Hematopoietic multipotent progenitor cell (in vitro differentiated cells): ENCODE measurements at regions not wholly inside any gene's neighbourhood (a gene's known extent, or its start where the extent isn't known, plus 50 kb on each side); places are given as distances from the start of the nearest gene placed in this dataset.

Experiments used
- DNase-seq, 3 donors: peaks; one replicate each; pipeline ENCODE4 v3.0.0-alpha.2; 2011 to 2015; ENCODE audit warnings: low read depth in 2 of 3, low spot score in 2 of 3

- no peak for DNase-seq
Measured at GRCh38 chr16:62985722-62986121, 949.5 kb upstream of the CDH8 start.

- no peak for DNase-seq
Measured at GRCh38 chr16:62978451-62978850, 942.2 kb upstream of the CDH8 start.

DNA sequence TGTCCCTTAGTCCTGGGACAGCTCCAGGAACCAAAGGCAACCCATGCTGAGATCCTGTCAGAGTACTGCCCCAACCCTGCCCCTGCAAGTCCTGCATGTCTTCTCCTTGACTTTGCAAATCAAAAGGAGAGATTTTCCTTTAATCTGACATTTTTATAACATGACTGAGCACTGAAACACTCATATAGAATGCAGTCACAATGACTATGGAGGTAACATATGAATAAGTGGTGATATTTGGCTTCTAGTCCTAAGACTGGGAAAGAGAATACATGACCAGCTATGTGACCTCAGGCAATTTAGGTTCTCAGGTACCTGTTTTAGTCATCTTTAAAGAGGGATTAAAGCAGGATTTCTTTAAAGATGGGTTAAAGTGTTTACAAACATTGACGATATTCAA is 941.6 kb upstream of the CDH8 start:
- no peak for DNase-seq

GRCh38 chr16:62974424-62974823 is 938.2 kb upstream of the CDH8 start:
- DNase-seq: no peak

GRCh38 chr16:62970851-62971250 is 934.6 kb upstream of the CDH8 start:
- no peak for DNase-seq

DNA sequence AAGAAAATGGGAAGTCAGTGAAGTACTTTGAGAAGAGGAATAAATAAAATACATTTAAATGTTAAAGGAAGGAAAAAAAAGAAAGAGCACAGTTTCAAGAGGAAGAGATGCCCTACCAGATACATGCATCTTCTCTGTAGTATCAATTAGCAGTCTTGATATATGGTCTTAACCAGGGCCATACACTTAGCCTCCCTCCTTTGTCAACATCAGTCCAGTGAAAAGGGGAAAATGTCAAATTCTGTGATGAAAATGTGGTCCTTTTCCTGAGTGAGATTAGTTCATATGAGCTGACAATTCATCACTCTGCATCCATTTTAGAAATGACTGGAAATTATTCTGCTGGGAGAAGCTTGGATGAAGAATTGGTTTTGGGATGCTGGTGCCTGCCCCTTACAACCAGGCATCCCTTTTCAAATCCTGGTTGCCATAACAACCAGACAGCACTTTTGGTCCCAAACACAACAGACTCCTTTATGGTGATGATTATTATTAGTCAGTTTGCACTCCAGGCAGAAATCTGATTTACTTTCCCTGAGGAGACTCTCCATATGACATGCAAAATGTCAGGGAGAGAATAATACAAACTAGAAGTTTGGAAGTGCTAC is 933.6 kb upstream of the CDH8 start:
- DNase-seq: no peak

DNA sequence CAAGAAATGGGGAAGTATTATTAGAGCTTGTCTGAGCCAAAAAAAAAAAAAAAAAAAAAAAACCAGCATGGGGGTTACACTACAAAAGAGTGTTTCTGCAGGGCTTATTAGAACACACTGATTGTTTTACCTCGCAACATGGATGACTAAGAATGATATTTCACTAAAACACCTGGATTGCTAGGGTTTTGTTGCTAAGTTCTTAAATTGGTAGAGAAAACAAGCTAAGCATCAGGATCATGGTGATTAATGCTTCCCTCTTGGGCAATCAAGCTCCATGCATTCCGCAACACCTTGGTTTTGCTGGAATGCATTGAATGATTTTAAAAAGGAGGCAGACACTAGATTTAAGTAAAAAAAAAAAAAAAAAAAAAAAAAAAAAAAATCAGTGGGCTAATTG is 931.4 kb upstream of the CDH8 start:
- DNase-seq: no peak

DNA sequence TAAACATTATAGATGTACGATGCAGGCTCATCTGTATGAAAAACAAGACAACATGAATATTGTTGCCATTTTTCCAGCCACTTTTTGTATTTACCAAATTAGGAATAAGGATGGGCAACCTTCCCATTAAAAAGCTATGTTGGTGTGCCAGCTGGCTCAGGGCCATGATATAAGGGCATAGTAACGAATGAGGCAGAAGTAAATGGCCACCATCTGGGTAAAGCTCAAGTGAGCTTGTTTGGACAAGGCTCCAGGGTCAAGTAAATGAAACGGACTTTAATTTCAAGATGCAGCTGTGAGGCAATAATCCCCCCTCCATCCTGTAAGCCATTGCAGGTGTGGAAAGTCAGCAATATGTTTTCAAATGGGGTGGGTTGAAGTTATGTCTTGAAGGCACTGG is 930.9 kb upstream of the CDH8 start:
- no peak for DNase-seq

DNA sequence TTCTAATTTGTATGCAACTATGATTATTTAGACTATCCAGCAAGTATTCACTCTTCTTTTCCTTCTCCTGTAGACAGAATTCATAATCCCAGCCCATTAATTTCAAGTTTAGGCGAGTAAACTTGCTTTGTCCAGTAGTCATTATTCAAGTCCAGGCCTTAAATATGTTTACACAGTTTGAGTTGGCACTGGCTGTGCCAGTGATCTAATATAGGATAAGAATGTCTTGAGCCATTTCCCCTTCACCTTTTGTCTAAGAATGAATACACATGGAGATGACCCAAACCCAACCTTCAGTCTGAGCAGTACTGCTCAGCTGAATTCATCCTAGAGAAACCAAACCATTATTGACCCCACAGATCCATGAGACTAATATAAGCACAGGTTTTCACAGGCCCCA is 930.4 kb upstream of the CDH8 start:
- DNase-seq: no peak

- no peak for DNase-seq
Measured at GRCh38 chr16:62965831-62966230, 929.6 kb upstream of the CDH8 start.

DNA sequence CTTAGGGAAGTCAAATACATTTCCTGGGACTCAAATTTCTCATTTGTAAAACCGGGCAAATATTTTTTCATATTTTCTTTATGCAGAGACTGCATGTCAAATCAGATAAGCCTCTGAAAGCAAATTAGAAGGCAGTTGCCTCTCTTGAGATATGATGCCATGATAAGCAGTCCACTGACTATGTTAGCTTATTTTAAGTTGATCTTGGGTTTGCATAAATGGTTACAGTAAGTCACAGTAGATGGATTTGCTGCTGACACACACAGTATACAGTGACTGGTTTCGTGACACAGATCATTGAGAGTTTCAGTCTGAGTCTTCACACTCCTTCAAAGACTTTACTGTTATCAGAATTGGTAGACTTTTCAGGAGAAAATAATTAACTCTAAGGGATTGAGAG is 927.6 kb upstream of the CDH8 start:
- no peak for DNase-seq

DNA sequence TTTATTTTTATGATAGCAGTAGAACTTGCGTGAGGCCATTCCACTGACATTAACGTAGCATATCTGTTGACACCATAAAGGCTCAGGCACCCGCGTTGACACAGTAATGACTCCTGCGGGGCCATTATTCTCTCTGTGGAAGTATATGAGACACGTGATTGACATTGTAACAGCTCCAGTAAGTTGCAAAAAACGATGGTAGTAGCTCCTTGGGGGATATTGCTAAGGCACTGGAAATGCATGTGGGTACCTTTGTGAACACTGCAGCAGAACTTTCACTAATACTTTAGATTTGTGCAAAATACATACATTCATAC is 918.8 kb upstream of the CDH8 start:
- DNase-seq: no peak

GRCh38 chr16:62954144-62955032 is 918.1 kb upstream of the CDH8 start:
- DNase-seq: no peak

GRCh38 chr16:62950351-62950750 is 914.1 kb upstream of the CDH8 start:
- DNase-seq: no peak

- DNase-seq: no peak
Measured at GRCh38 chr16:62940569-62940968, 904.3 kb upstream of the CDH8 start.

DNA sequence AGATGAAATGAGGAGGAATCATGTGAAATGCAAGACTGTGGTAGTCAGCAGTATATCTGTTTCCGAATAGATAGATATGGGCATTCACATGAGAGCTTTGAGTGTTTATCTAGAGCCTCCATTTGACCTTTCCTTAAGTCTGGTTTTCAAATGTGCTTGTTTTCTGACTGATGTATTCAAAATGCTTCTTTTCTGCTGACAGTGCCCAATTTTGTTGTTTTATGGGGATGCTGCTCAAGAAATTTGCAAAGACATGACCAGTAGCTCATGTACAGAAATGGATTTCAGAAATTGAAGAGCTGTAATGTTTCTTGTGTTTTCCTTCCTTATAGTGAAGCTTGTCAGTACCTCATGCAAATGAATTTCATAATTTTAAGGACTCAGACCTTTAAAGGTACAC is 903.4 kb upstream of the CDH8 start:
- DNase-seq: no peak

DNA sequence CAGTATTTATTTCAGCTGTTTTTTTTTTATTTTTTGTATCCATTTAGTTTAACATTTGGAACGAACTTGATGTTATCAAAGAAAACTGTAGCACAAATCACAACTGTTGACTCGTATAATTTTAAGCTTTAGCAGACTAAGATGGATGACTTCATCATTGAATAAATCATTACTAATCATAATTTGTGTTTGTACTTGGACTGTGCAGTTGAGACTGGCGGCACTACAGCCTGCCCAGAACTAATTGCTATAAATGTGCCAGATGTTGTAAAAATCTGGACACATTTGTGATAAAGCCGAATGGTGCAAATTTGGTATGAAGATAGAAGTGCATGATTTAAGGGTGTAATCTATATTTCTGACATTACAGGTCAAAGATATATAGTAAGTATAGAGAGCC is 897.7 kb upstream of the CDH8 start:
- no peak for DNase-seq

DNA sequence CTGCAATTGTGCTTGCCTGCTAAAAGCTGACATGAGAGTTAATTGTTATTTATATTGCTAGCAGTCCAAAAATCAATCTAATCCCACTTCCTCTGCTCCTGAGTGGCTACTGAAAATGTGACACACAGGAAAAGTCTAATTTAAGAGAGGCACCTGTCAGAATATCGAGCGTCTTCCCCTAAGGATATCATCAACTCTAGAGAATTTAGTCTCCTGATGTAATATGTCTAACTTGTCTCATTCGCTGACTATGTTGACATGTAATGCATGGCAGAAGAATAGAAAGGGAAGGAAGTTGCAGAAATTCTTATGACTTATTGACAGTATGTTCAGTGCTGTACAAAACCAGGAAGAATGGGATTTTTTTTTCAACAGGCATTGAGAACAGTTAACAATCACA is 893.4 kb upstream of the CDH8 start:
- no peak for DNase-seq

GRCh38 chr16:62927122-62927521 is 890.9 kb upstream of the CDH8 start:
- no peak for DNase-seq

DNA sequence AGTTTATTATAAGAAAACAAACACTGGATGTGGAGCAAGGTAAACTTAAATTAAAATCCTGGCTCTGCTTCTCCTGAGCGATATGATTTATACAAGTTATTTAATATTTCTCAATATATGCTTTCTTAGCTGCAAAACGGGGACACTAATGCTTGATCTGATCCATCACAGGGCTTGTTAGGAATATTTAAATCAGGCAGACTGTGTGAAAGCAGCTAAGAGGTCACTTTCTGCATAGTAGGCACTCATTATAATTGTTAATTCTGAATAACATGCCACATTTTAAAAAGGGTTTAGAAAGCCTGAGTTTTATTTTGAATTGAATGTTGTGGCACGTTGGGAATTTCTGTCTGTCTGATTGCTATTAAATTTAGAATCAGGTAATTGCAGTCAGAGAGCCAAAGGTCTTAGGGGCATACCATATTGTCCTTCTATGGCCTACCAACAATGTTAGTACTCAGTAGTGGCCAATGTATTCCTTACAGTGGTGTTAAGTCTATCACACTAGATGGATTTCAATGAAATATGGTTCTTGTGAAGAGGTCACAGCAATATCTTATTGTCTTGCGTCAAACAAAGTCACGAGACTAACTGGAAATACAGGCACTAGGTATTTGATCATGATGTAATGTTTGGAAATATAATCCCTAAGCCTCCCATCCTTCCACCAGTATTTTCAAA is 890.0 kb upstream of the CDH8 start:
- DNase-seq: no peak

DNA sequence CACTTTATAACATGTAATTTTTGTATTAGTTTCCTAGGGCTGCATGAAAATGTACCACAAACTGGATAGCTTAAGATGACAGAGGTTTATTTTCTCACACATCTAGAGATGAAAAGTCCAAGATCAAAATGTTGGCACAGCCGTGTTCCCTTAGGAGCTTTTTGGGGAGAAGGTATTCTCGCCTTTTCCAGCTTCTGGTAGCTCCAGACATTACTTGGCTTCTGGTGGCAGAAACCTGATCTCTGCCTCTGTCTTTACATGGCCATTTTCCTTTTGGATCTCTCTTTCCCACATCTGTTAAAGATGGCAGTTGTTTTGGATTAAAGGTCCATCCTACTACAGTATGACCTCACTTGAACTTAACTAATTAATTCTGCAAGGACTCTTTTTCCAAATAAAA is 885.7 kb upstream of the CDH8 start:
- DNase-seq: no peak

DNA sequence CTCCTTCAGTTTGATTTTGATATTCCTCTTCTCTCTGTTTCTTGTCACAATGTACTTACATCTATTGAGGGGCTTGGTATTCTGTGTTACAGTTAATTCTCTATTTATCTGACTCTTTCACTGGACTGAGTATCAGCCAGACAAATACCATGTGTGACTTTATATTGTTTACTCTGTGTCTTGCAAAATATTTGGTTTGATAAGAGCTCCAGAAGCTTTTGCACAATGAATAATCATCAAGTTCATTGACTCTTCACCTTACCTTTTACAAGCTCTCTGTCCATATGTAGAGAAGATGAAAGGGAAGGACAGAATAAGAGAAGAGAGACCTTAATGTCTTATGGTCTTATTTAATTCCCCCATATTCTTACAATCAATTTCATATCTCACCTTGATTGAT is 877.7 kb upstream of the CDH8 start:
- no peak for DNase-seq
